SK-N-SH (cell line): ENCODE measurements at regions not wholly inside any gene's neighbourhood (a gene's known extent, or its start where the extent isn't known, plus 50 kb on each side); places are given as distances from the start of the nearest gene placed in this dataset.

Experiments
- CTCF ChIP-seq: fragments of 200-600 bp; sonication (generic); IDR thresholded peaks from 2 replicates; pipeline ENCODE4 v1.6.1; 2017; ENCODE audit warnings: antibody characterized with exemption, mild to moderate bottlenecking, moderate library complexity
- ELF1 ChIP-seq: IDR thresholded peaks from 2 replicates; pipeline ENCODE4 v1.4.0; 2012
- EP300 ChIP-seq, 2 experiments: IDR thresholded peaks; 2 replicates each; pipeline versions ENCODE4 v1.4.0 to v1.6.1; 2012; ENCODE audit warnings: borderline replicate concordance in 1 of 2, low read depth in 1 of 2, low read length in 1 of 2
- EZH2phosphoT487 ChIP-seq: fragments of 200-600 bp; sonication (generic); IDR thresholded peaks from 2 replicates; pipeline ENCODE4 v1.6.1; 2017; ENCODE audit warnings: low read depth, mixed run types, mild to moderate bottlenecking, antibody characterized with exemption, moderate library complexity, borderline replicate concordance
- FOXJ3 ChIP-seq: sonication (generic); formaldehyde crosslinking; IDR thresholded peaks from 2 replicates; pipeline ENCODE4 v1.5.1; 2020; ENCODE audit warnings: mild to moderate bottlenecking, missing genetic modification reagents
- FOXM1 ChIP-seq: IDR thresholded peaks from 2 replicates; pipeline ENCODE4 v1.4.0; 2012; ENCODE audit warnings: low read depth, mild to moderate bottlenecking
- GATA2 ChIP-seq: sonication (generic); formaldehyde crosslinking; IDR thresholded peaks from 2 replicates; pipeline ENCODE4 v1.5.0; 2020; ENCODE audit warnings: mild to moderate bottlenecking, missing genetic modification reagents
- MAX ChIP-seq: IDR thresholded peaks from 2 replicates; pipeline ENCODE4 v1.4.0; 2012; ENCODE audit warnings: low read depth
- PBX3 ChIP-seq: IDR thresholded peaks from 2 replicates; pipeline ENCODE4; 2012
- POLR2AphosphoS5 ChIP-seq: IDR thresholded peaks from 2 replicates; pipeline ENCODE4 v1.6.1; 2012; ENCODE audit warnings: low read depth, low read length
- RCOR1 ChIP-seq: fragments of 150-350 bp; IDR thresholded peaks from 2 replicates; pipeline ENCODE4 v1.6.1; 2017; ENCODE audit warnings: antibody characterized with exemption, low read length
- REST ChIP-seq: IDR thresholded peaks from 2 replicates; pipeline ENCODE4 v1.6.1; 2012; ENCODE audit warnings: mild to moderate bottlenecking, low read depth, low read length, moderate library complexity
- TCF12 ChIP-seq: IDR thresholded peaks from 2 replicates; pipeline ENCODE4 v1.4.0; 2012
- YY1 ChIP-seq: IDR thresholded peaks from 2 replicates; pipeline ENCODE4 v1.4.0; 2012; ENCODE audit warnings: low read depth, mild to moderate bottlenecking

GRCh38 chr20:22466447-22467171 lies 117.8 kb downstream of the FOXA2 start:
- TF ChIP-seq EP300 (IDR thresholded peaks at IDR 0.05; ENCODE audit: borderline replicate concordance in 1 of 2, low read depth in 1 of 2, low read length in 1 of 2) (no peak), RCOR1 (no peak), GATA2 (CRISPR knock-in tag) (no peak), POLR2AphosphoS5 (no peak), CTCF (no peak), REST (no peak), YY1 (no peak), TCF12 (no peak), PBX3 (no peak), EZH2phosphoT487 (no peak), FOXJ3 (CRISPR knock-in tag) (no peak), FOXM1 (no peak), MAX (no peak), ELF1 (no peak)
